Caki2 (cell line): ENCODE measurements at regions not wholly inside any gene's neighbourhood (a gene's known extent, or its start where the extent isn't known, plus 50 kb on each side); places are given as distances from the start of the nearest gene placed in this dataset.
A peak's percentile ranks its signal among the peaks of the same experiment; 100 is the strongest.
"Not testable (repeated sequence)": the region's sequence is repeated elsewhere in the genome, so short reads cannot be mapped to it uniquely, and the experiment has no call there.

Experiments
- DNase-seq: peaks from one replicate; pipeline ENCODE4 v3.0.0-alpha.2; 2015; ENCODE audit warnings: low read depth
- in situ Hi-C: cut with HindIII; loops from 2 replicates; pipeline ENCODE4 v1.10.0; 2016; ENCODE audit warnings: low sequenced_read_pairs, low pct_unique_long_range_greater_than_20kb, mixed read lengths

DNA sequence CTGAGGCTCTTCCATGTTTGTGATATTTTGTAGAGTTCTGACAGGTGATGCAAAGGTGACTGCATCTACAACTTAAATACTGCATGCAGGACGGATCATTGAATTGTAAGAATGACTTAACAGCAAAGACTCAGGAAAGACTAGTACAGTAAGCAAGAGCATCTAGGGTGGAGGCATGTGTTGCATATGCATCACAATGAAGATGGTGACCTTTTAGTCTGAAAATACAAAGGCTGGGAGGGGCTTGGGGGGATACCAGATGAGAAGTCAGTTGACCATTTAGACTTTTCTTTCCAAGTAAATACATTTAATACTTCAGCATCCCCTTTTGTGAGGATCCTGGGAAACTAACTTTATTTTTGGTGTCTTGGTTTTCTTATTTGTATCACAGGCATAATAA, 145.5 kb downstream of the NUF2 start:
- no peak for DNase-seq
- in situ Hi-C loops = no loop called here

DNA sequence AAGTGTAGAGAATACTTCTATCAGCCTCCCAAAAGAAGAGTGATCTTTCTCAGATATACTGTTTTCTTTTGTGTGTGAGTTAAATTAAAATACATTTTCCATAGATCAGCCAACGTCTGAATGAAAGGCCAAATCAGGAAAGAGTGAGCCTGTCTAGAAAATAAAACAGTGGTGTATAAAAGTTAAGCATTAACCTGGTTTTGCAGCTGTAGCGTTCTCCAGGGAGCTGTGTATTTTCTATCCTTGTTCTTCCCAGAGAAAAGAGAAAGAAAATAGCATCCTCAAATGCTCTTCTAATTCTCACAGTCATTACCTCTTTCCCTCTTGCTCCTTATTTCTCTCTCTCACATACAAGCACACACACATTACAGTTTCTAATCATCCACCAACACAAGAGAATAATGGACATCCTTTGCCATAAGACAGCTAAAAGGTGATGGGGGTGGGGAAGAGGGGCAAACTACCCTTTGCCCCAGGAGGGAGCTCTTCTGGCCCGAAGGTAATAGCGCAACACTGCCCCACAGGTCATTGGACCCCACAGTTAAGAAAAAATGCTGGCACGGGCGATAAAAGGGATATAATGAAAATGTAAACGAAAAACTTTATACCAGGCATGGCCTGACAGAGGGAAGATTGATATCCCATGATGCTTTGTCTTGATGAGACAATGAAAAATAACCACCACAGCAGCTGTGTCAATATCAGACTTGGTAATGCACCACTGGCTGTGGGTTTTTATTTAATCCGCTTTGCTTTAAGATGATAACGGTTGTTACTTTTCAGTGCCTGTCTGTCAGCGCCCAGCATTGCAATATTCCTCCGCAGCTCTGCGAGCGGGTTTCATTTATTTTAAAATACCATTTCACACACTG, 150.3 kb downstream of the NUF2 start:
- peak; percentile 27 for DNase-seq
- in situ Hi-C loops = no loop called here

DNA sequence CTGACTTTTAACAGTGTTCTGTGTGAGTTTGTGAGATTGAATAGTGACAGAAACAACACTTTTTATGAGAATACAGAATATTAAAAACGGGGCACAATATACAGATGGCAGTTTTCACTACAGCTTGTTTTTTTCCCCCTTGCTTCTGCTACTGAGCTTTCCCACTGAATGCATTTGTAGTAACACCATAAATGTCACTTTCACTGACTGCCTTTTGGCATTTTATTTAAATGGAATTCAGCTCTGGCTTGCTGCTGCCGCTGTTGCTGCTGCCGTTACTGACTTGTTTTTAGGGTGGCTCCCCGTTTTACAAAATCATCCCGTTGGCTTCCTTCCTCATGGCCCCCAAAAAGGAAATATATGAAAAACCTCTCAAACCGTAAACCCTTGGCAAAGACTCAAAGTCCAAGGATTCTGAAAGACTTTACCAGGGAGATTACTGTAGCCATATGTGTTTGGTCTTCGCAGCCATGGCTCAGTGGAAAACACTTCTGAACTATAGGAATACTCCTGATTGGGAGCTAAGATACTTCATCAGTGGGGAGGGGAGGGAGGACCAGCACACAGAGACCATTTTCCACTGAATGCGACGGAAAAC, 151.0 kb downstream of the NUF2 start:
- in situ Hi-C loops = no loop called here
- DNase-seq = no peak

DNA sequence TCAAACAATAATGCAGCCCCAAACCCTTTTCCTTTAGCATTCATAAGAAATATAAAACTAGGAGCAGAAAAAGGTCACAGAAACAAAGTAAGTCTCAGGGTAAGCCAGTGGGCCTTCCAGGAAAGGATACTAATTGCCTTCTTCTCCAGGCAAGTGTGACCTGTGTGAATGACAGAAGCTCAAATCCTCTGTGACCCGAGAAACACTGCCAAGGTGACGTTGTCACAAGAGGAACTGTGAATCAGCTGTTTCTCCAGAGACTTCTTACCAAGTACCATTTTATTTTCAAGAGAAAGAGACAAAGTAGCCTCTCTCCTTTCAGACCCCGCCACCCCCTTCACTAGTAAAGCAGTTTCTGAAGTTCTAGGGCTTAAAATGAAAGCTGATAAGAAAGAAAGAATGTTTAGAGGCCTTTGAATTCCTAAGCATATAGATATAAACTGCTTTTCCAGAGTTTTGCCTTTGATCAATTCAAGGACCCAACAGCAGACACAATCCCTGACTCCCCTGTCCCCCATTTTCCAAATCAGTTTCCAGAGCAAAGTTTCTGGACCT, 155.6 kb downstream of the NUF2 start:
- in situ Hi-C loops = no loop called here
- DNase-seq = no peak

DNA sequence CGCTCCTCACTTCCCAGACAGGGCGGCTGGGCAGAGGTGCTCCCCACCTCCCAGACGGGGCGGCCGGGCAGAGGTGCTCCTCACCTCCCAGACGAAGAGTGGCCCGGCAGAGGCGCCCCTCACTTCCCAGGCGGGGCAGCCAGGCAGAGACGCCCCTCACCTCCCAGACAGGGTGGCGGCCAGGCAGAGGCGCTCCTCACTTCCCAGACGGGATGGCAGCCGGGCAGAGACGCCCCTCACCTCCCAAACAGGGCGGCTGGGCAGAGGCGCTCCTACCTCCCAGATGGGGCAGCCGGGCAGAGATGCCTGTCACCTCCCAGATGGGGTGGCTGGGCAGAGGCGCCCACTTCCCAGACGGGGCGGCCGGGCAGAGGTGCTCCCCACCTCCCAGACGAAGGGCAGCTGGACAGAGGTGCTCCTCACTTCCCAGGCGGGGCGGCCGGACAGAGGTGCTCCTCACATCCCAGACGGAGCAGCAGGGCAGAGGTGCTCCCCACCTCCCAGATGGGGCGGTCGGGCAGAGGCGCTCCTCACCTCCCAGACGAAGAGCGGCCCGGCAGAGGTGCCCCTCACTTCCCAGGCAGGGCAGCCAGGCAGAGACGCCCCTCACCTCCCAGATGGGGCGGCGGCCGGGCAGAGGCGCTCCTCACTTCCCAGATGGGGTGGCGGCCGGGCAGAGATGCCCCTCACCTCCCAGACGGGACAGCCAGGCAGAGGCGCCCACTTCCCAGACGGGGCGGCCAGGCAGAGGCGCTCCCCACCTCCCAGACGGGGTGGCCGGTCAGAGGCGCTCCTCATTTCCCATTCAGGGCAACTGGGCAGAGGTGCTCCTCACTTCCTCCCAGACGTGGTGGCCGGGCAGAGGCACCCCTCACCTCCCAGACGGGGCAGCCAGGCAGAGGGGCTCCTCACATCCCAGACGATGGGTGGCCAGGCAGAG, 176.9 kb downstream of the NUF2 start:
- DNase-seq, in situ Hi-C loops: not testable (repeated sequence)

DNA sequence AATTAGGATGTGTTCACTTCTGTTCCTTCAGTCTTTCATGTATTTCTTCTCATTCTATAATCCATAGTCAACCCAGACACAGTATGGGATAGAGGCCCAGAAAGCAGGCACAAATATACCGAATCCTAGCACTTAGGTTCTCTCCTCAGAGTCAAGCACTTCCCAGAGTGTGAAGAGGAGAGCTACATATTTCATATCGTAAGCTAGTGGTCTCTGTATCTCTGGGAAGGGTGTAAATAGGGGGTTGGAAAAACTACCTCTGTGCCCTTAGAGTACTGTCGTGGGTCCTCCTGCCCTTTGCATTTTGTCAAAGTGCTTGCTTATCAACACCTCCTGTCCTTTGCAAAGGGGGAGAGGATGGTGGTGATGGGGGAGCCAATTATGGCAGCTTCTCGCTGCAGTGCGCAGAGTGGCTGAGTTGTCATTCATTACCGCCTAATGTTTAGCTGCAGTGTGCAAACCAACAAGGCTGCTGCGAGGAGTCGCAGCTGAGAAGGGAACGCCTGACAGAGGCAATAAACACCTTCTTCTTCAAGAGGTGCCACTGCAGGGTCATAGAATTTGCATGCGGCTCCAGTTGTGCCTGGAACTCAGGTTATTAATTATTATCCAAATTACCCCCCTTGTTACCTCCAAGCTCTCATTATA, 182.7 kb downstream of the NUF2 start:
- DNase-seq = no peak
- in situ Hi-C loops = no loop called here

DNA sequence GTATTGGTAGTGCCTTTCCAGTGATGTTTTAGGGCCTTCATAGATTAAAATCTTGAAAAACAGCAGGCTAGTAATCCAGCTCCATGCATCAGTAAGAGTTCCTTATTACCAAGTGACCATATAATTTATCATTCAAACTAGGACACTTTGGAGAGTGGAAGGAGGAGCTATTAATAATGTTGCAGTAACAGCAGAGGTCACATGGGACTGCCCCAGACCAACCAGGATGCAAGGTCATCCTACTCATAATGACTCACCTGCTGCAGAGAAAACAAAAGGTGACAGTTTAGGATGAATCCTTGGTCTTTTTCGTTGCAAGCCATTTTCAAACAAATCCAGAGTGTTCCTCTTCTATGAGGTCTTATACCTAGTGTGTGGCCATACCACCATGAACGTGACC, 187.4 kb downstream of the NUF2 start:
- DNase-seq = peak; percentile 49
- in situ Hi-C loops = no loop called here

DNA sequence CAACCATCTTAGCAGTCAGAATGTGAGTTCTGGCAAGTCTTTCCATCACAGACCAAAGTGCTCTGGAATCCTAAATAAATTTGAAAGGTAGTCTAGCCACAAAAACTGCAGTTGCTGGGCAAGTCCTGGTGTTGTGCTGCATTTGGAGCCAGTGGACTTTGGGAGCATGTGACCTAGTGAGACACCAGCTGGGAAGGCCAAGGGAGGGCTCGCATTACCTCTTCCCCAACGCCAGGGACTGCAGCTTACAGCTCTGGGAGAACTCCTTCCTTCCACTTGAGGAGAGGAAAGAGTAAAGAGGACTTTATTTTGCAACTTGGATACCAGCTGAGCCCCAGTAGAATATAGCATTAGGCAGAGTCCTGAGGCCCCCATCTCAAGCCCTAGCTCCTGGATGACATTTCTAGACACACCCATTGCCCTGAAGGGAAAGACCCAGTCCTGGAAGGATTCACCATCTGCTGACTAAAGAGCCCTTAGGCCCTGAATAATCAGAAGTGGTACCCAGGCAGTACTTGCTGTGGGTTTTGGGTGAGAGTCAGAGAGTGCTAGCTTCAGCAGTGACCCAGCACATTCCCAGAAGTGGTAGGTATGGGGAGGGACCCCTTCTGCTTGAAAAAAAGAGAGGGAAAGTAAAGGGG, 190.7 kb downstream of the NUF2 start:
- in situ Hi-C loops = no loop called here
- no peak for DNase-seq

DNA sequence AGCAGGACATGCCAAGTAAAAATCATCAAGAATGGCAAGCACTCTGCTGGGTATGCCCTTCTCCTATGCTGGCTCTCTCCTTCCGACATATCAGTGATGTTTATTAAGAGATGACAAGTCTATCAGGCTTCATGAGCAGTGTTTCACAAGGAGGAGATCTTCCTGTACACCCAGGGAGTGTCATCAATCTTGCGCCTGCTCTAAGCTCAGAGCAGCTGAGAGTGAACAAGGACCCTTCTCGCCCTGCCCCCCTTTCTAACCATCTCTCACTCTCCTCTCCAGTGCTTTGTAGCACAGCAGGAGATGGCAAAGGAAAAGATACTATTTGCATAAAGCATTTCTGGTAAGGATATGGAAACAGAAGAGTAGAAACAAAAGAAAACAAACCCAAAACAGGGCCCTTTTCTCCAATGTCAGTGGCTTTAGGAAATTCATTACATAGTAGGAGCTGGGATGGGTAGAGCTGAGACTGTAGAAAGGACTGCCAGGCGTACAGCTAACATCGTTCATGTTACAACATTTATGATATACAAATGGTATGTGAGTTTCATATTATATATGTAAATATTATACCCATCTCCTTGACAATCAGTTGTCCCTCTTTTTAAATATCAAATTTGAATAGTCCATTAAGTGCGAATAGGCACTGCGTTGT, 201.7 kb downstream of the NUF2 start:
- in situ Hi-C loops = no loop called here
- DNase-seq = no peak

DNA sequence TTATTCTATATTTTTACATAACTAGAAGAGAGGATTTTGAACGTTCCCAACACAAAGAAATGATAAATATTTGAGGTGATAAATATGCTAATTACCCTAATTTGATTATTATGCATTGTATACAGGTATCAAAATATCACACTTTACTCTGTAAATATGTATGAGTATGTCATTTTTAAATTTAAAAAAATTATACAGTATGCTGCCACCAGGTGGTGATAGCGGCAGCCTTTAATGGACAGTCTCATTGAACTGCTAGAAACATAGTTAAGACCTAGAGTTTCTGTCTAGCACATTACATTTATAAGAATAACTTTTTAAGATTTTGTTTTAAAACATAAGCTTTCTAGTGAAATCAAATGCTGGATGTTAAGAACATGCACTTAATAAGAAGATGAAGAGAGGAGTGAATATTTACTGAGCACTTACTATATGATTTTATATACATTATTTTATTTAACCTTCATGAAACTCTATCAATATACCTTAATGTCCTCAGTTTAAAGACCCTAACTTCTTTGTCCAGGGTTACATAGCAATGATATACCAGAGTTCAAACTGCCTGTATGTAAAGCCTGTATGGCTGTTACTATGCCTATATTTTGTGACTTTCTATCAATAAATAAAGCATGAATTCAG, 207.1 kb downstream of the NUF2 start:
- DNase-seq = no peak
- in situ Hi-C loops = no loop called here

DNA sequence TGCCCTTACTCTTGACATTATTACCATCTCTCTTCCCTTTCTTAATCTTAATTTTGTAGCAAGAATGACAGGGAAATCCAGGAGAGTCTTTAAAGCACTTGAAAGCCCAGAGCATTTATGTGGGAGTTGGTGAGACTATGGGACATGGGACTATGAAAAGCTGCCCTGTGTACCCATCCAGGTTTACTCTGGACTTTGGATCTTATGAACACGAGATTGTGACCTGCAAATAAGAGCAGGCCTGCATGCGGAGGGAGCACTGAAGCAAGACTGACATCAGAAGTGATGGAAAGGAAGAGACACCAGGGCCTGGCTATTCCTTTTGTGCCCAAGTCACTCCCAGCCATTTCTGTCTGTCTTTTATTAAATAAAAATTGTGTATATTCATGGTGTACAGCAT, 209.6 kb downstream of the NUF2 start:
- in situ Hi-C loops = no loop called here
- no peak for DNase-seq

DNA sequence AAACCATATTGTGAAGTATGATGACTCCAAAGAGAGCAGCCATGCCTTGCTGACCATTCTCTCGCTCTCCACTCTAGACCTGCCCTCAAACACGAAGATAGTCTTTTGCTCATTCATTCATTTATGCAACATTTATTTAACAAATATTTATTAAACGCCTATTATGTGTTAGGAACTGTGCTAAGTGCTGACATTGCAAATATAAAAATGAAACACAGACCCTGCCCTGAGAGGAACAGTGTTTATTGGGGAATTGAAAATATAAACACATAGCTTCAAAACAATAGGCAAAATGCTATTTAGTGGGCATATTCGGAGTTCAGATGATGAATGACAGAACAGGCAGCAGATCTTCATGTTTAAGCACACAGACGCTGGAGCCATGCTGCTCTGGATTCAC, 213.6 kb downstream of the NUF2 start:
- in situ Hi-C loops = no loop called here
- no peak for DNase-seq

DNA sequence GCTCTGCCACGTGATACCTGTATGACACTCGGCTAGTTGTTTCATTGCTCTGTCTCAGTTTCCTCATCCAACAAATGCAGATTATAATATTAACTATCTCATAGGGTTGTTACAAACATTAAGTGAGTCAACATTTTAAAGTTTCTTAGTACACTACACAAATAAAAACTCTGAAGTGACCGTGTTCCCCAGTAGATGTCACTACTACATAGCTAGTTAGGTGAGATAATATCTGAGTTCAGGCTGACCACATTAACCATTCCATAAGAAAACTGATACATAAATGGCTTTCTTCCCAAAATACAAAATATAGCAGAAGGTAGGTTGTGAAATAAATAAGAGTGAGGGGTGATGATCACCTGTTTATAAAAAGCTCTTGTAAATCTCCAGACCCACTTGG, 214.1 kb downstream of the NUF2 start:
- DNase-seq = peak; percentile 4
- in situ Hi-C loops = no loop called here

DNA sequence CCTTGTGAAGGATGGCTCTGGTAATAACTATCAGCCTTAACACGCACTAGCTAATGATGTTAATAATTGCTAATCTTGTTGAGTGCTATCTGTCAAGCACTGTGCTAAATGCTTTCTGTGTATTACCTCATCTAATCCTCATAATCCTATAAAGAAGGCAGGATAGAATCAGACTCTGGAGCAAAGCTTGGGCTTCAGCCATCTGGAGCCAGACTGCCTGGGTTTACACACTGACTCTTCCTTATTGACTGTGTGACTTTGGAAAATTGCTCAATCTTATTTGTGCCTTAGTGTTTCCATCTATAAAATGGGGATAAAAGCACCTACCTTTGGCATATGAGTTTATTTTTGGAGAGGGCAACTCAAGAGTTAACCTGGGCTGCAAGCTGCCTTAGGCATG, 216.1 kb downstream of the NUF2 start:
- in situ Hi-C loops = no loop called here
- DNase-seq = no peak

DNA sequence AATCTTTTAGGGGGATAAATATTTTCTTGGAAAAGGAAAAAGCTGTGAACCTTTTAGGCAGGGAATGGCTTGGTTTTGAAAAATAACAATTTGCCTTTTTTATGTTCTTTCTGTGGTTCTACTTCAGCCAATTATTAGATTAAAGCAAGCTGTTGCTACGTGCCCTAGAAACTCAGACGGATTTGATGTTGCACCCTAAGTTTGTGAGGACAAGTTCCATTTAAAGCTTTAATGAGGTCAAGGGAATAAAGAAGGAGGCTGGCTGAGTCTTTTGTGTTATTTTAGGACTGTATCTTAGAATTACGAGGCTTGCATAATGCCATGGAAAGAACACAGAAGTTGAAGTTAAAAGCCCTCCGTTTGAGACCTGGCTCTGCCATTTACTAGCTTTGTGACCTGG, 216.9 kb downstream of the NUF2 start:
- no peak for DNase-seq
- in situ Hi-C loops = no loop called here

DNA sequence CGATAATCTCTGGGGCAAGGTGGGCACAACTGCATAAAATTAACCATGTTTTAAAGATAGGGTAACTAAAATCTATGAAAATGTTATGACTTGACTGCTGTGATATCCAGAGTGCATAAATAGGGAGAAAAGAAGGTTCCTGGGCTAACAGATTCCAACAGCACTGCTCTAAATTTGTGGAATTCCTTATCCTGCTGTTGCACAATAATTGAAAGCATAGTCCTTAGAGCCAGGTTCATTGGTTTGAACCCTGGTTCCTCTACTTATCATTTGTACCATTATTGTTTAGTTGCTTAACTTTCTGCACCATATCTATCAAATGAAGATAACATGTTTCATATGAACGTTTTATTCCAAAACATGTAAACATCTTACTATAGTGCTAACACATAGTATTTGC, 219.0 kb downstream of the NUF2 start:
- DNase-seq = no peak
- in situ Hi-C loops = no loop called here

DNA sequence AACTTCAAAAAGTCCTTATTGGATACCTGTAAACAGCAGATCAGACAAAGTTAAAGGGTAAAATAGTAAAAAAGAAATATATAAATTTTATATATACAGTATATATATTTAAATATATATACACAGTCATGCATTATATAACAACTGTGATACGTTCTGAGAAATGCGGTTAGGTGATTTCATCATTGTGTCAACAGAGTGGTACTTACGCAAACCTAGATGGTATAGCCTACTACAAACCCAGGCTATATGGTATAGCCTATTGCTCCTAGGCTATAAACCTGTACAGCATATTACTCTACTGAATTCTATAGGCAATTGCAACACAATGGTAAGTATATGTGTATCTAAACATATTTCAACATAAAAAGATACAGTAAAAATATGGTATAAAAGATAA, 222.7 kb downstream of the NUF2 start:
- in situ Hi-C loops = no loop called here
- DNase-seq = no peak
